ENCODE measurements at regions not wholly inside any gene's neighbourhood (a gene's known extent, or its start where the extent isn't known, plus 50 kb on each side); places are given as distances from the start of the nearest gene placed in this dataset.

DNA sequence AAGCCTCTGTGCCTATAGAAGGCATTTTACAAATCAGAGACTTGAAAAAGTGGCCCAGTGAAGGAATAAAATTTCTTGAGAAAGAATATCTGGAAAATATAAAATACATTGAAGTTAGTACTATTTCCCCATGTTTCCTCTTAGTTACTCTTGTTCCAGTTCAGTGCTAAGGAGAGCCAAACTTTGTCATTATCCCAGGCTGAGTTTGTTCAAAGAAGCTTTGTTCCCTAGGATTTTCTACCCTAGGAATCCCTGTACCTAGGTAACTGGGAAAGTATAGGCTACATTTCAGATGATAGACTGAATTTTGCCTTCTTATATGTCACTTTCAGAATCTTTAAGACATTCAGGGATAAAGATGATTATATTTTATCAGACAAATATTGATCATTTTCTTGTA is 1395.7 kb upstream of the MAP3K7 start:
- Mint-ChIP-seq H3K9me3 (ENCODE audit: low read depth) (no peaks in the 10 kb centered on the region), H3K27me3 (no peaks in the 10 kb centered on the region), H3K4me3 (no peak overlapping the region), H3K36me3 (no peaks in the 10 kb centered on the region), H3K4me1 (no peaks in the 10 kb centered on the region), H3K27ac (no peak overlapping the region)
- no peak for ATAC-seq
- no peak for DNase-seq
- CTCF ChIA-PET, result no interaction called here

DNA sequence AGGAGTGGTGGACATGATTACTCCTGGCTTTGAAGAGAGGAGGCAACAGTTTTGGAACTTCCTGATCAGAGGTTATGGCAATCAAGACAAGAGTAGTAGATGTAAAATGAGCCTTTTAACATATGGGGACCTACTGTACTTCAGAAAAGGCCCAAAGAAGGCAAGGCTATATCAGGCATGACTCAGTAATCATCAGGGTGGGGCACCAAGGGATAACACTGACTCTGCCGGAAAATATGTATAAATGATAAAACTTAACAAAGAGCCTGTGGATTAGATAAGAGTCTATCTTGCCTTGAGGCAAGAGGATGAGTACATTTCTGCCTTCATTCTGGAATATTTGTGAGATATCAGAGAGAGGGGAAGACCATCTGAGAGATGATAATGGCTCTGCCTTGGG is 1389.9 kb upstream of the MAP3K7 start:
- ATAC-seq (no peak), DNase-seq (no peak)

DNA sequence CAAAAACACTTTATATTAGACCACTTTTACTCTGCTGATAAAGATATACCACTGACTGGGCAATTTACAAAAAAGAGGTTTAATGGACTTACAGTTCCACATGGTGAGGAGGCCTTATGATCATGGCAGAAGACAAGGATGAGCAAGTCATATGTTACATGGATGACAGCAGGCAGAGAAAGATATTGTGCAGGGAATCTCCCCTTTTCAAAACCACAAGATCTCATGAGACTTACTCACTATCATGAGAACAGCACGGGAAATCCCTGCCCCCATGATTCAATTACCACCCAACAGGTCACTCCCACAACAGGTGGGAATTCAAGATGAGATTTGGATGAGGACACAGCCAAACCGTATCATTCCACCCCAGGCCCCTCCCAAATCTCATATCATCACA is 1383.8 kb upstream of the MAP3K7 start:
- peaks cover 14% of the 10 kb centered on the region for H3K9me3 Mint-ChIP-seq (ENCODE audit: low read depth)
- H3K27ac Mint-ChIP-seq, result no peak overlapping the region
- no peaks in the 10 kb centered on the region for H3K4me1 Mint-ChIP-seq
- H3K4me3 Mint-ChIP-seq, result no peak overlapping the region
- no peak for ATAC-seq
- CTCF ChIA-PET, result no interaction called here
- DNase-seq, result no peak
- H3K27me3 Mint-ChIP-seq, result no peaks in the 10 kb centered on the region
- no peaks in the 10 kb centered on the region for H3K36me3 Mint-ChIP-seq

More for the DNA sequence above, 1389.9 kb upstream of the MAP3K7 start:
- Mint-ChIP-seq H3K27me3 (no peaks in the 10 kb centered on the region), H3K9me3 (ENCODE audit: low read depth) (peaks cover 8% of the 10 kb centered on the region), H3K36me3 (no peaks in the 10 kb centered on the region), H3K4me1 (no peaks in the 10 kb centered on the region), H3K4me3 (no peak overlapping the region), H3K27ac (no peak overlapping the region)
- CTCF ChIA-PET, result no interaction called here

DNA sequence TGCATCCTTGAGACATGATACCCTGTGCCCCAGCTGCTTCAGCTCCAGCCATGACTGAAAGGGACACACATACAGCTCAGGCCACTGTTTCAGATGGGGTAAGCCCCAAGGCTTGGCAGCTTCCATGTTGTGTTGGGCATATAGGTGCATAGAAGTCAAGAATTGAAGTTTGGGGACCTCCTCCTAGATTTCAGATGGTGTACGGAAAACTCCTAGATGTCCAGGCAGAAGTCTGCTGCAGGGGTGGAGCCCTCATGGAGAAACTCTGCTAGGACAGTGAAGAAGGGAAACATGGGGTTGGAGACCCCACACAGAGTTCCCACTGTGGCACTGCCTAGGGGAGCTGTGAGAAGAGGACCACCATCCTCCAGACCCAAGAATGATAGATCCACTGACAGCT is 1379.0 kb upstream of the MAP3K7 start:
- no peak for ATAC-seq

DNA sequence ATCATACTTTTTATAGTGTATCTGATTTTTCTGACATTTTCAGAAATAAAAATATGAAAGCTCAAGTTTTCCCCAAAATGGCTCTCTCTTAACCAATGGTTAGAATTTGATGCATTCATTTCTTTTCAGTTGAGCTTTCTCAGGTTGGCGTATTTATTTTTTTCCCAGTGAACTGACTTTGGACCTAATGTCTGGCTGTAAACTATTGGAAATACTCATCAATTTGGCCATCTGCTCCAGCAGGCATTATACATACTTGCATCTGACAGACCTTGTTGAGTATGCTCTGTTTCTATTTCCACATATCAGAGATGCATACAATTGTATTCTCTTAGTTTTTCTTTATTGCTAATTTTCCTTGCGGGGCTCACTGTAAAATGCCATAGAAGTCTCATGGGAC is 1374.8 kb upstream of the MAP3K7 start:
- ATAC-seq (no peak), DNase-seq (no peak)
- no peak overlapping the region for H3K27ac Mint-ChIP-seq
- H3K9me3 Mint-ChIP-seq (ENCODE audit: low read depth), result peaks cover 12% of the 10 kb centered on the region
- CTCF ChIA-PET, result no interaction called here
- H3K27me3 Mint-ChIP-seq, result no peaks in the 10 kb centered on the region
- no peak overlapping the region for H3K4me3 Mint-ChIP-seq
- H3K36me3 Mint-ChIP-seq, result no peaks in the 10 kb centered on the region
- no peaks in the 10 kb centered on the region for H3K4me1 Mint-ChIP-seq

More for the DNA sequence above, 1379.0 kb upstream of the MAP3K7 start:
- Mint-ChIP-seq H3K27me3 (no peaks in the 10 kb centered on the region), H3K9me3 (ENCODE audit: low read depth) (peaks cover 17% of the 10 kb centered on the region), H3K27ac (no peak overlapping the region), H3K4me1 (no peaks in the 10 kb centered on the region), H3K36me3 (no peaks in the 10 kb centered on the region), H3K4me3 (no peak overlapping the region)
- CTCF ChIA-PET, result no interaction called here
- no peak for DNase-seq

DNA sequence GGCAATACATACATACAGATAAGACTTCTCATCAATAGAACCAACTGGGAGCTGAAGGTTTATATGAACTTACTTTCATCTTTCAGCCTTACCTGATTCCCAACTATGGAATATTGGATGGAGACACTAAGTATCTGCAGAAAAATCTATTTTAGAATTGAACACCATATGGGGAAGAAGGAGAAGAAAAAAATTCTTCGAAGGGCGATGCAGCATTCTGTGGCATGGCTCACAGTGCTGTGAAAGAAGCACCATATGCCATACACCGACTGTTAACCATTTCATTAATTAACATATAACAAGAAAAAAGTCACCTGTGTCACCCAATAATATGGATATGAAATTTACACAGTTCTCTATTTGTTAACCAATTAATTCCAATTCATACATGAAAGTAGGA is 1374.4 kb upstream of the MAP3K7 start:
- Mint-ChIP-seq H3K4me1 (no peaks in the 10 kb centered on the region), H3K27ac (no peak overlapping the region), H3K27me3 (no peaks in the 10 kb centered on the region), H3K4me3 (no peak overlapping the region), H3K9me3 (ENCODE audit: low read depth) (peaks cover 9% of the 10 kb centered on the region), H3K36me3 (no peaks in the 10 kb centered on the region)
- DNase-seq (no peak), ATAC-seq (no peak)
- CTCF ChIA-PET, result no interaction called here

DNA sequence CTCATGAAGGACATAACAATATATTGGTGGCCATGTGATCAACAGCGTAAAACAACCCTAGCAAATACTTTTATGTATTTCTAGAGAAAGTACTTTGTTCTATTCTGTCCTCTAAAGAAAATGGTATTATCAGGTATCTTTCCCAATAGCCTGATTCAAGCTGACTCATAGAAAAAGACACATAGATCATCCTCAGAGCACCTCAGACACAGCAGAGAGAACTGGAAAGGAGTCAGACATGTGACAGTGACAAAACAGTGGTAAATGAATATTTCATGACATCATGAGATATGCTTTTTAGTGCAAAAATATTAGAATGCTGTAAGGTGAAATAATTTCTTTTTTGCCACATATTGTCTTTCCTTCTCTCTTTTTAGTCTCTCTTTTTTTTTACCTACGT is 1355.0 kb upstream of the MAP3K7 start:
- CTCF ChIA-PET, result no interaction called here
- Mint-ChIP-seq H3K4me3 (no peak overlapping the region), H3K4me1 (no peaks in the 10 kb centered on the region), H3K36me3 (no peaks in the 10 kb centered on the region), H3K9me3 (ENCODE audit: low read depth) (peaks cover 4% of the 10 kb centered on the region), H3K27ac (no peak overlapping the region), H3K27me3 (no peaks in the 10 kb centered on the region)
- no peak for ATAC-seq
- DNase-seq, result no peak

DNA sequence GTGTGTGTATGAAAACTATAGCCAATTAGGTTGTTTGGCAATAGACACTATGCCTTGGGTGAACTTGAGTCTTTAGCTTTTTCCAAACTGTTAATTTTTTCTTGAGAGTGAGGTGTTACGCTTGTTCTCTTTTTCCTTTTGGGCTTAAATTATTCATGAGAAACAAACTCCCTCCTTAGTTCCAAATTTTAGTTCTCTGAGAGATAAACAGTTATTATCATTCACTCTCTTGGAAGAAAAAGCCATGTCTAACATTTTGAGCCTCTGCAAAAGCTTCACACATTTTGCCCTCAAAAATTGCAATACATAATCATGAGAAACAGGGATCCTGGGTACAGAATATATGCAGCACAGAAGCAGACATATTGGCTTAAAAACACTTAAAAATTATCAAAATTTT is 1353.9 kb upstream of the MAP3K7 start:
- no peak for ATAC-seq
- Mint-ChIP-seq H3K4me1 (no peaks in the 10 kb centered on the region), H3K9me3 (ENCODE audit: low read depth) (peaks cover 4% of the 10 kb centered on the region), H3K36me3 (no peaks in the 10 kb centered on the region), H3K27me3 (no peaks in the 10 kb centered on the region), H3K27ac (no peak overlapping the region), H3K4me3 (no peak overlapping the region)
- CTCF ChIA-PET, result no interaction called here
- no peak for DNase-seq

DNA sequence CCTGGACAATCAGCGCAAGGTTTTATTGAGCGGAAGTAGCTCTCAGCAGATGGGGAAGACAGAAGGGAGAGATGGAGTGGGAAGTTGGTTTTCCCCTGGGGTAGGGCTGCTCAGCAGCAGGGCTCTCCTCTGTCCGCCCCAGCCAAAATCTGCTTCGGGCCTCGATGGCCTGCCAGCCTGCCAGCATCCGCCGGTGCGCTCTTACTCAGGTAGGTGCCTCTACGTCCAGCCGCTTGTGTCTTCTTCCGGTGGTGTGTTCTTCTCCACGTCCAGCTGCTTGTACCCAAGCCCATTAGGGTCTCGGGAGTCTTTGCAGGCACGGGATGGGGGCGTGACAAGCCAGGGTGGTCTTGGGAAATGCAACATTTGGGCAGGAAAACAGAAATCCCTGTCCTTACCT is 1340.0 kb upstream of the MAP3K7 start:
- Mint-ChIP-seq H3K4me1 (no peaks in the 10 kb centered on the region), H3K9me3 (ENCODE audit: low read depth) (peaks cover 13% of the 10 kb centered on the region), H3K36me3 (no peaks in the 10 kb centered on the region), H3K4me3 (no peak overlapping the region), H3K27ac (no peak overlapping the region), H3K27me3 (no peaks in the 10 kb centered on the region)
- no peak for DNase-seq
- CTCF ChIA-PET, result no interaction called here
- ATAC-seq, result no peak

DNA sequence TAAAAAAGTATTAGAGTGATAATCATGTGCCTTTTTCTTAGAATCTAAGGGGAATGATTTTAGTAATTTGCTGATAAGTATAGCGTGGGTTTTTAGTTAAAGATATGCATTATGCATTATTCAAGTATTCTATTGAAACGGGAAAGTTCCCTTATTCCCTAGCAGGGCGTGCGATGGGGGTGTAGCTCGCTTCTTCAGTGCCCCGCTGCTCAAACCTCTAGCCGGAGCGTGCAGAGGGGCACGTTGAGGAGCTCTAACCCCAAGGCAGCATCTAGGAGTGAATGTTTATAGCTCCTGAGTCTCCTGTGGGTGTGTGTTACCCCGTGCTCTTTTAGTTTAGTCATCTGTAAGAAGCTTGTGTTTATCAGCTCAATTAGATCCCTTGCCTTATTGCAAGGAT is 1339.5 kb upstream of the MAP3K7 start:
- ATAC-seq (no peak), DNase-seq (no peak)
- peaks cover 13% of the 10 kb centered on the region for H3K9me3 Mint-ChIP-seq (ENCODE audit: low read depth)
- H3K4me3 Mint-ChIP-seq, result no peak overlapping the region
- H3K4me1 Mint-ChIP-seq, result no peaks in the 10 kb centered on the region
- no peaks in the 10 kb centered on the region for H3K27me3 Mint-ChIP-seq
- no peak overlapping the region for H3K27ac Mint-ChIP-seq
- CTCF ChIA-PET, result no interaction called here
- H3K36me3 Mint-ChIP-seq, result no peaks in the 10 kb centered on the region

DNA sequence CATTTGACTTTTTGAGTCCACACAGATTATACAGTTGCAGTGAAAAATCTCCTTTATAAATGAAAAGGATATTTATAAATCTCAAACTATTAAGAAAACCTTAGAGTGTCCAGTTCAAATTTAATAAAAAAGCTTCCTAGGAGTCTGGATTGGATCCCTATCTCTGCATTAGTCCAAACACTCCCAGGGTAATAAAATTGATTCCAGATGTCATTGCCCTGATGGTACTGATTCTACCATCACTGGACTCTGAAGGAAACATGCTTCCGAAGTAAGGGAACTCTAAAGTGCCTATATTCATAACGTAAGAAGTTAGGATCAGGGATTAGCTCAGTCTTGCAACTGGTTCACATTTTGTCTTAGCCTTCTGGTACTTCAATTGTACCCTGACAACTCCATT is 1325.1 kb upstream of the MAP3K7 start:
- H3K4me1 Mint-ChIP-seq, result no peaks in the 10 kb centered on the region
- no peak for DNase-seq
- peaks cover 4% of the 10 kb centered on the region for H3K9me3 Mint-ChIP-seq (ENCODE audit: low read depth)
- CTCF ChIA-PET, result no interaction called here
- H3K36me3 Mint-ChIP-seq, result no peaks in the 10 kb centered on the region
- ATAC-seq, result no peak
- no peaks in the 10 kb centered on the region for H3K27me3 Mint-ChIP-seq
- no peak overlapping the region for H3K27ac Mint-ChIP-seq
- H3K4me3 Mint-ChIP-seq, result no peak overlapping the region

DNA sequence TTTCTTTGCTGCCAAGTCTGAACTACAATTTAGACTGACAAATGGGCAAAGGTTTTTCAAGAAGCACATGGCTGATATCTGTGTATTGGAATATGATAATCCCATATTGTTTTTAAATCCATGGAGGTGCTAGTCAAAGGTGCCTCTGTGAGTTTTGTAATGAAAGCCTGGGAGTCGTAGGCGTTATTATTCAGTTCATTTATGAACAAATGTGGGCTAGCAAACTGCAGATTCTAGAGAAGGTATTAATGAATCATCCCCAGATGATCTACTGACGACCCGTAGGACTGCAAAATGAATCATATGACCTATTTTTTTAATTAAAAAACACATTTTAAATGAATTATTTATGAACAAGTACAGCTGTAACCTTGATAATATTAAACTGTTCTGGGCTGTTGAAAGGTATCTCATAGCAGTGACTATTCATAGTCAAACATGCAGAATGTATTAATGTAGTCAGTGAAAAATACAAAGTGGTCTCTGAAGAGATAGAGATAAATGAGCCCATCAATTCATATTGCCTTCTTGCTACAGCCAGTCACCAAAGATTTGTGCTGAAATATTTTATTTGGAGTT is 1317.8 kb upstream of the MAP3K7 start:
- H3K4me3 Mint-ChIP-seq, result no peak overlapping the region
- H3K4me1 Mint-ChIP-seq, result no peaks in the 10 kb centered on the region
- H3K27ac Mint-ChIP-seq, result no peak overlapping the region
- CTCF ChIA-PET, result no interaction called here
- peaks cover 7% of the 10 kb centered on the region for H3K9me3 Mint-ChIP-seq (ENCODE audit: low read depth)
- no peaks in the 10 kb centered on the region for H3K27me3 Mint-ChIP-seq
- DNase-seq, result no peak
- no peak for ATAC-seq
- no peaks in the 10 kb centered on the region for H3K36me3 Mint-ChIP-seq

DNA sequence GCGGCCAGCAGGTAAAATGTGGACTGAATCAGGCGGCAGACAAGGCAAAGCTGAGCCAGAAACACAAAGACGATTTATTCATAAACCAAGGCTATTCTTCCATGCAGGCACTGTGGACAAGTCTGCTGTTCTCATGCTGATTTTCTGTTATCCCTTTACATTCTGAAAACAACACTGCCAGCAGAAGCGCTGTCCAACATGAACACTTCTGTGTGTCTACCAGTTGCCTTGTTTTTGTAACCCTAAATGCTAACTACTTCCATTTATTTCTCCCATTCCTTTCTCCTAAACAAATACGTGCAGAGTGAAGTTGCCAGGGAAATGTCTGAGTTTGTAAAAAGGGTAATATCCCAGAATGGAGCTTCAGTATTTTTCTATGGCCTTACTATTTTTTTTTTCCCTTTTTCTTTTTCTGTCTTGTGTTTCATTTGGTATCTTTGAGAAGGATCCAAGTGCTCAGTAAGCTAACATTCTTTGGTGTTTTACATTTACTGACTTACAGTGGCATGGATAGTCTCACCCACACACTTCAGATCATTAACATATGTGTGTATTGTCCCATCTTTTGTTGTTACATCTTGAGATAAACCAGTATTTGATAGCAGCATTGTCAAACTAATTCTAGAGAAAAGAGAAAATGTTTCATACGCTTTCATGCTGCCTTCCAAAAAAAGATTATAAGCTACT is 1308.9 kb upstream of the MAP3K7 start:
- Mint-ChIP-seq H3K27me3 (no peaks in the 10 kb centered on the region), H3K4me1 (no peaks in the 10 kb centered on the region), H3K4me3 (no peak overlapping the region), H3K9me3 (ENCODE audit: low read depth) (peaks cover 5% of the 10 kb centered on the region), H3K27ac (no peak overlapping the region), H3K36me3 (no peaks in the 10 kb centered on the region)
- DNase-seq (no peak), ATAC-seq (no peak)
- CTCF ChIA-PET, result no interaction called here

DNA sequence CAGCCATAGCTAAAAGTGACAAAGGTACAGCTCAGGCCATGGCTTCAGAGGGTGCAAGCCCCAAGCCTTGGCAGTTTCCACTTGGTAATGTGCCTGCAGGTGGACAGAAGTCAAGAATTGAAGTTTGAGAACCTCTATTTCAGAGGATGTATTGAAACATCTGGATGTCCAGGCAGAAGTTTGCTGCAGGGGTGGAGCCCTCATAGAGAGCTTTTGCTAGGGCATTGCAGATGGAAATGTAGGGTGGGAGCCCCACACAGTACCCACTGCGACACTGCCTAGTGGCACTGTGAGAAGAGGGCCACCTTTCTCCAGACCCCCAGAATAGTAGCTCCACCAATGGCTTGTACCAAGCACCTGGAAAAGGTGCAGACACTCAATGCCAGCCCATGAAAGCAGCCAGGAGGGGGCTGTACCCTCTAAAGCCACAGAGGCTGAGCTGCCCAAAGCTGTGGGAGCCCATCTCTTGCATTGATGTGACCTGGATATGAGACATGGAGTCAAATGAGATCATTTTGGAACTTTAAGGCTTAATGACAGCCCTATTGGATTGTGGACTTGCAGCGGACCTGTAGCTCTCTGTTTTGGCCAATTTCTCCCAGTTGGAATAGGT is 1299.4 kb upstream of the MAP3K7 start:
- no peaks in the 10 kb centered on the region for H3K27me3 Mint-ChIP-seq
- peaks cover 1% of the 10 kb centered on the region for H3K36me3 Mint-ChIP-seq
- H3K4me3 Mint-ChIP-seq, result no peak overlapping the region
- H3K4me1 Mint-ChIP-seq, result no peaks in the 10 kb centered on the region
- no peak for DNase-seq
- CTCF ChIA-PET, result no interaction called here
- no peak overlapping the region for H3K27ac Mint-ChIP-seq
- peaks cover 15% of the 10 kb centered on the region for H3K9me3 Mint-ChIP-seq (ENCODE audit: low read depth)
- ATAC-seq, result no peak
